H1 (cell line): ENCODE measurements at regions not wholly inside any gene's neighbourhood (a gene's known extent, or its start where the extent isn't known, plus 50 kb on each side); places are given as distances from the start of the nearest gene placed in this dataset.

Experiments used
- CTCF ChIA-PET: fragments of 300-600 bp; sonication (Branson Sonifier 250); formaldehyde crosslinking; loops from one replicate; lab custom pipeline; 2021; ENCODE audit not compliant: partially characterized antibody; lab: Charles Lee
- POLR2A ChIA-PET: fragments of 300-600 bp; sonication (Branson Sonifier 250); formaldehyde crosslinking; loops from one replicate; lab custom pipeline; 2021; ENCODE audit warnings: inconsistent platforms; ENCODE audit not compliant: partially characterized antibody; lab: Charles Lee
- DNase-seq, 2 experiments: peaks; one replicate each; pipeline versions ENCODE4 v3.0.0 to v3.0.0-alpha.2; 2010 to 2022; ENCODE audit warnings: low spot score in 2 of 2, low read depth in 1 of 2, mixed read lengths in 1 of 2
- FAIRE-seq: peaks from 2 replicates; lab custom pipeline; 2011; peaks lifted over from hg19 to GRCh38; lab: Jason Lieb, UNC
- H2AFZ ChIP-seq: 2 replicates; pipeline ENCODE4 v1.8.1; 2012; ENCODE audit warnings: low read length, inconsistent platforms
- H2AK5ac ChIP-seq: 2 replicates; pipeline ENCODE4 v1.6.1; 2013; ENCODE audit warnings: low read depth, low read length
- H2BK120ac ChIP-seq: replicated peaks from 2 replicates; pipeline ENCODE3; 2013; ENCODE audit warnings: low read depth, low read length, inconsistent platforms
- H2BK12ac ChIP-seq: 2 replicates; pipeline ENCODE4 v1.6.1; 2013; ENCODE audit warnings: low read depth, low read length
- H2BK15ac ChIP-seq: 2 replicates; pipeline ENCODE4 v1.6.1; 2013; ENCODE audit warnings: low read length
- H2BK20ac ChIP-seq: 2 replicates; pipeline ENCODE4 v1.6.1; 2013; ENCODE audit warnings: low read length
- H2BK5ac ChIP-seq: 2 replicates; pipeline ENCODE4 v1.6.1; 2013; ENCODE audit warnings: low read depth, low read length
- H3K14ac ChIP-seq: 2 replicates; pipeline ENCODE4 v1.6.1; 2013; ENCODE audit warnings: inconsistent platforms; ENCODE audit not compliant: insufficient read length
- H3K18ac ChIP-seq: 2 replicates; pipeline ENCODE4 v1.6.1; 2013; ENCODE audit warnings: low read length; ENCODE audit errors: extremely low read depth
- H3K23ac ChIP-seq: 2 replicates; pipeline ENCODE4 v1.6.1; 2013; ENCODE audit warnings: inconsistent platforms; ENCODE audit not compliant: insufficient read length
- H3K23me2 ChIP-seq: 2 replicates; pipeline ENCODE4 v1.6.1; 2013; ENCODE audit warnings: low read depth, low read length
- H3K27ac ChIP-seq: 2 replicates; pipeline ENCODE4 v1.6.1; 2011; ENCODE audit warnings: low read depth, low read length, inconsistent platforms
- H3K27me3 ChIP-seq, 4 experiments: replicated peaks in 1 of 4; 1 replicate in 1 of 4; 2 replicates in 3 of 4; pipeline versions ENCODE4 v1.6.1 to v1.8.1; 2011 to 2013; ENCODE audit warnings: low read length in 3 of 4, mild to moderate bottlenecking in 3 of 4, inconsistent platforms in 2 of 4, mixed read lengths in 2 of 4, moderate library complexity in 1 of 4; ENCODE audit not compliant: control insufficient read depth in 3 of 4, insufficient read depth in 3 of 4; ENCODE audit errors: extremely low read depth in 1 of 4
- H3K36me3 ChIP-seq, 4 experiments: 2 replicates each; pipeline versions ENCODE4 v1.6.1 to v1.8.1; 2011 to 2013; ENCODE audit warnings: mild to moderate bottlenecking in 4 of 4, low read length in 3 of 4, moderate library complexity in 2 of 4, control low read depth in 1 of 4, inconsistent platforms in 1 of 4; ENCODE audit not compliant: insufficient read depth in 4 of 4, control insufficient read depth in 2 of 4
- H3K4ac ChIP-seq: replicated peaks from 2 replicates; pipeline ENCODE3; 2013; ENCODE audit warnings: low read length, low read depth, mixed read lengths, inconsistent platforms; ENCODE audit not compliant: insufficient read length
- H3K4me1 ChIP-seq, 4 experiments: replicated peaks in 1 of 4; 1 replicate in 1 of 4; 2 replicates in 3 of 4; pipeline versions ENCODE4 v1.6.1 to v1.8.1; 2011 to 2013; ENCODE audit warnings: low read length in 3 of 4, inconsistent platforms in 2 of 4, mixed read lengths in 1 of 4; ENCODE audit not compliant: insufficient read depth in 4 of 4, control insufficient read depth in 3 of 4
- H3K4me2 ChIP-seq, 2 experiments: 2 replicates each; pipeline versions ENCODE4 v1.6.1 to v1.8.1; 2011 to 2013; ENCODE audit warnings: low read depth in 2 of 2, low read length in 2 of 2, control low read depth in 1 of 2, inconsistent platforms in 1 of 2, mild to moderate bottlenecking in 1 of 2; ENCODE audit not compliant: insufficient read depth in 1 of 2
- H3K4me3 ChIP-seq, 4 experiments: fragments of 200-600, 300-600 bp in 1 of 4; sonication (generic), shearing (Covaris generic), sonication (Bioruptor Twin) in 1 of 4; 2 replicates each; pipeline versions ENCODE4 v1.5.1 to v1.8.1; 2011 to 2016; ENCODE audit warnings: low read length in 4 of 4, low read depth in 3 of 4, control low read depth in 2 of 4, inconsistent platforms in 2 of 4, mild to moderate bottlenecking in 2 of 4, mixed read lengths in 1 of 4, moderate library complexity in 1 of 4; ENCODE audit not compliant: insufficient read depth in 2 of 4; ENCODE audit errors: extremely low read depth in 1 of 4
- H3K56ac ChIP-seq: replicated peaks from 2 replicates; pipeline ENCODE3; 2013; ENCODE audit warnings: low read depth, mild to moderate bottlenecking, mixed read lengths, low read length, inconsistent platforms; ENCODE audit not compliant: insufficient read length
- H3K79me1 ChIP-seq: 2 replicates; pipeline ENCODE4 v1.6.1; 2013; ENCODE audit warnings: low read depth, low read length, control low read depth
- H3K79me2 ChIP-seq, 2 experiments: 2 replicates each; pipeline versions ENCODE4 v1.6.1 to v1.8.1; 2012 to 2013; ENCODE audit warnings: low read length in 2 of 2, mild to moderate bottlenecking in 2 of 2, inconsistent platforms in 1 of 2; ENCODE audit not compliant: insufficient read depth in 2 of 2, control insufficient read depth in 1 of 2
- H3K9ac ChIP-seq, 4 experiments: replicated peaks in 1 of 4; 1 replicate in 1 of 4; 2 replicates in 3 of 4; pipeline versions ENCODE4 v1.6.1 to v1.8.1; 2011 to 2013; ENCODE audit warnings: low read depth in 3 of 4, low read length in 3 of 4, control low read depth in 2 of 4, mild to moderate bottlenecking in 2 of 4, moderate library complexity in 2 of 4, inconsistent platforms in 1 of 4; ENCODE audit errors: extremely low read depth in 1 of 4
- H3K9me3 ChIP-seq, 2 experiments: 2 replicates each; pipeline versions ENCODE4 v1.6.1 to v1.8.1; 2012 to 2013; ENCODE audit warnings: mild to moderate bottlenecking in 2 of 2, moderate library complexity in 2 of 2, control low read depth in 1 of 2, inconsistent platforms in 1 of 2, low read depth in 1 of 2, low read length in 1 of 2, mixed read lengths in 1 of 2; ENCODE audit not compliant: insufficient read depth in 2 of 2
- H4K20me1 ChIP-seq, 2 experiments: replicated peaks in 1 of 2; 2 replicates each; pipeline versions ENCODE3 to v1.8.1; 2011 to 2013; ENCODE audit warnings: inconsistent platforms in 2 of 2, low read length in 2 of 2, mild to moderate bottlenecking in 1 of 2; ENCODE audit not compliant: insufficient read depth in 2 of 2, control insufficient read depth in 1 of 2
- H4K5ac ChIP-seq: 2 replicates; pipeline ENCODE4 v1.6.1; 2013; ENCODE audit warnings: low read length, low read depth, mixed read lengths, inconsistent platforms; ENCODE audit not compliant: insufficient read length
- H4K8ac ChIP-seq: 2 replicates; pipeline ENCODE4 v1.8.0; 2013; ENCODE audit warnings: mild to moderate bottlenecking, moderate library complexity, low read length, inconsistent platforms; ENCODE audit not compliant: insufficient read depth; ENCODE audit errors: extremely low read depth
- H4K91ac ChIP-seq: replicated peaks from 2 replicates; pipeline ENCODE3; 2013; ENCODE audit warnings: low read length, mixed read lengths, inconsistent platforms; ENCODE audit not compliant: insufficient read length
- ASH2L ChIP-seq: fragments of 200-600, 300-600 bp; sonication (generic); IDR thresholded peaks from one replicate; pipeline ENCODE4 v1.7.1; 2017; ENCODE audit warnings: low read length
- CBX8 ChIP-seq: fragments of 300-800, 300-1000 bp; sonication (generic); IDR thresholded peaks from 2 replicates; pipeline ENCODE4 v1.7.1; 2016; ENCODE audit warnings: low read depth, low read length, borderline replicate concordance
- CEBPB ChIP-seq: IDR thresholded peaks from 2 replicates; pipeline ENCODE4 v1.6.1; 2012; ENCODE audit warnings: low read depth, low read length
- CTBP2 ChIP-seq: IDR thresholded peaks from 2 replicates; pipeline ENCODE4 v1.7.0; 2011; ENCODE audit warnings: borderline replicate concordance, mild to moderate bottlenecking, moderate library complexity, mixed read lengths, low read length; ENCODE audit not compliant: insufficient read depth, insufficient read length
- EGR1 ChIP-seq: IDR thresholded peaks from 2 replicates; pipeline ENCODE4 v1.6.1; 2011; ENCODE audit warnings: low read depth, low read length, borderline replicate concordance
- GABPA ChIP-seq: IDR thresholded peaks from 2 replicates; pipeline ENCODE4 v1.6.1; 2011; ENCODE audit warnings: mild to moderate bottlenecking, low read length, moderate library complexity, borderline replicate concordance; ENCODE audit not compliant: insufficient read depth
- GTF2F1 ChIP-seq: IDR thresholded peaks from 2 replicates; pipeline ENCODE4 v1.6.1; 2012; ENCODE audit warnings: low read depth, low read length, improper control_type of control experiment, borderline replicate concordance
- KDM5A ChIP-seq: fragments of 200-600 bp; IDR thresholded peaks from 2 replicates; pipeline ENCODE4 v1.7.1; 2012; ENCODE audit warnings: mild to moderate bottlenecking, low read length, inconsistent platforms, mixed read lengths
- RXRA ChIP-seq: IDR thresholded peaks from 2 replicates; pipeline ENCODE4 v1.6.1; 2011; ENCODE audit warnings: low read depth, mild to moderate bottlenecking, low read length, moderate library complexity; ENCODE audit not compliant: insufficient read depth
- SIRT6 ChIP-seq: IDR thresholded peaks from one replicate; pipeline ENCODE4 v1.7.1; 2012; ENCODE audit warnings: low read length, inconsistent platforms
- SP1 ChIP-seq: IDR thresholded peaks from 2 replicates; pipeline ENCODE4 v1.6.1; 2011; ENCODE audit warnings: low read depth, low read length
- SP4 ChIP-seq: IDR thresholded peaks from 2 replicates; pipeline ENCODE4 v1.6.1; 2012; ENCODE audit warnings: low read length, inconsistent platforms
- TBP ChIP-seq: IDR thresholded peaks from 2 replicates; pipeline ENCODE4 v1.6.1; 2011; ENCODE audit warnings: low read depth, low read length, improper control_type of control experiment
- USF2 ChIP-seq: IDR thresholded peaks from 2 replicates; pipeline ENCODE4 v1.6.1; 2011; ENCODE audit warnings: low read length, improper control_type of control experiment
- ZNF274 ChIP-seq: IDR thresholded peaks from 2 replicates; pipeline ENCODE4 v1.7.0; 2012; ENCODE audit warnings: low read length, borderline replicate concordance; ENCODE audit errors: extremely low read depth
- WGBS, 2 experiments: shearing (Covaris generic) in 1 of 2; methylation state at CpG; one replicate each; pipeline versions ENCODE4 v1.1.6 to v1.1.7; 2013 to 2015; ENCODE audit warnings: low lambda C conversion rate in 2 of 2, mixed read lengths in 2 of 2, inconsistent platforms in 1 of 2, low coverage in 1 of 2, missing lambda C conversion rate in 1 of 2; ENCODE audit not compliant: insufficient replicate concordance in 2 of 2, insufficient coverage in 1 of 2, insufficient read length in 1 of 2; ENCODE audit errors: extremely low coverage in 1 of 2, missing lambda C conversion rate in 1 of 2; 5-methylcytosine and 5-hydroxymethylcytosine counted together

- H2BK15ac ChIP-seq: no peak overlapping the region
- H3K9me3 ChIP-seq: no peaks in the 10 kb centered on the region
- H3K4ac ChIP-seq: no peak overlapping the region
- H2BK12ac ChIP-seq: no peak overlapping the region
- no peak for DNase-seq
- H4K5ac ChIP-seq: no peak overlapping the region
- peaks cover 2 to 16% (median 14%) of the 10 kb centered on the region in 4 experiments for H3K4me1 ChIP-seq
- no peak overlapping the region for H2BK120ac ChIP-seq
- H3K79me2 ChIP-seq: no peaks in the 10 kb centered on the region
- H3K56ac ChIP-seq: no peak overlapping the region
- no peak for FAIRE-seq
- CTCF ChIA-PET: interaction anchor here (0.6 to 1.2 kb wide), 4 partner anchors 9 to 506 kb away, joined by 3 to 4 read pairs (median 4); no protein-coding TSS in a partner anchor
- H2AK5ac ChIP-seq: no peak overlapping the region
- no peak overlapping the region for H3K4me2 ChIP-seq
- H3K23ac ChIP-seq: no peak overlapping the region
- no peaks in the 10 kb centered on the region for H3K27me3 ChIP-seq
- H2BK5ac ChIP-seq: no peak overlapping the region
- H2AFZ ChIP-seq: no peak overlapping the region
- H3K14ac ChIP-seq: no peak overlapping the region
- H3K18ac ChIP-seq: no peak overlapping the region
- H3K79me1 ChIP-seq: no peaks in the 10 kb centered on the region
- no peaks in the 10 kb centered on the region for H3K23me2 ChIP-seq
- H3K9ac ChIP-seq: no peak overlapping the region
- H4K20me1 ChIP-seq: no peaks in the 10 kb centered on the region
- no peak overlapping the region for H4K91ac ChIP-seq
- H3K27ac ChIP-seq: no peak overlapping the region
- WGBS, 2 experiments: 95% methylated on average over 1 of the region's 1 CpG; no CpG with 5 or more reads in 1 of the 2 experiments
- H2BK20ac ChIP-seq: no peak overlapping the region
- no peak overlapping the region for H4K8ac ChIP-seq
- no peak overlapping the region for H3K4me3 ChIP-seq
- no peaks in the 10 kb centered on the region for H3K36me3 ChIP-seq
- POLR2A ChIA-PET: no interaction called here
- TF ChIP-seq SIRT6 (no peak), KDM5A (no peak), ASH2L (no peak), GTF2F1 (no peak), TBP (no peak), CTBP2 (no peak), SP1 (no peak), USF2 (no peak), CBX8 (no peak), ZNF274 (no peak), CEBPB (no peak), EGR1 (no peak), GABPA (no peak), RXRA (no peak), SP4 (no peak)
These were observed 132.5 kb downstream of the OSR1 start for GRCh38 chr2:19225931-19226330.
